ENCODE measurements at regions not wholly inside any gene's neighbourhood (a gene's known extent, or its start where the extent isn't known, plus 50 kb on each side); places are given as distances from the start of the nearest gene placed in this dataset.

DNA sequence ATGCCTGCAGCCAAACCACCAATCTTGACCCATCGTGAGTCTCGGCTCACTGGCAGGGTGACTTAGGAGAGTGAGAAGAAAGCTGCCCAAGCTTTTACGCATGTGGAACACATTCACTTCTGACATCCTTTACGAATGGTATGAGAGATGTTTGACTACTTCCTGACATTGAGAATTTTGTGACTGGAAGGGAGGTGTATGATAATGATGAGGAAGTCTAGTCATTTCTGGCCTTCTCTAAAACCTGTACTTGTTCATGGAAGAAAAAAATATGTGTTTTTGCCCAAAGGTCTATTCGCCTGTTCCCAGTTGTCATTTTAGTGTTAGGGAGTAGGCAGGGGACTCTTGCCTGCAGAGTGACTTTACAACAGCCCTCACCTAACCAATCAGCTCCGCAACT, 227.2 kb upstream of the ATP2B1 start:
- 81 to 89% methylated on average over 6 of the region's 6 CpGs for WGBS, 2 donors
- no peaks in the 10 kb centered on the region for H3K36me3 ChIP-seq (ENCODE audit: control insufficient read depth in 1 of 2, insufficient read depth in 2 of 2, low read length in 1 of 2)
- H3K4me3 ChIP-seq (ENCODE audit: low read length in 2 of 2) = no peak overlapping the region
- no peaks in the 10 kb centered on the region for H3K9me3 ChIP-seq (ENCODE audit: control insufficient read depth, low read length)
- no peaks in the 10 kb centered on the region for H3K4me1 ChIP-seq (ENCODE audit: control insufficient read depth in 1 of 2, insufficient read depth in 2 of 2, low read length in 2 of 2)
- ATAC-seq (ENCODE audit: low FRiP score) (no peak), DNase-seq (no peak)
- H3K27me3 ChIP-seq (ENCODE audit: control insufficient read depth in 1 of 2, insufficient read depth in 2 of 2, low read length in 1 of 2) = no peaks in the 10 kb centered on the region
- intact Hi-C loops (cut with DNase I) = no loop called here
- no peak overlapping the region for H3K27ac ChIP-seq (ENCODE audit: low read depth in 1 of 2, low read length in 2 of 2)

GRCh38 chr12:89933911-89934310, 225.3 kb upstream of the ATP2B1 start:
- intact Hi-C loops (cut with DNase I) = no loop called here
- no peak overlapping the region for H3K4me3 ChIP-seq (ENCODE audit: low read length in 2 of 2)

DNA sequence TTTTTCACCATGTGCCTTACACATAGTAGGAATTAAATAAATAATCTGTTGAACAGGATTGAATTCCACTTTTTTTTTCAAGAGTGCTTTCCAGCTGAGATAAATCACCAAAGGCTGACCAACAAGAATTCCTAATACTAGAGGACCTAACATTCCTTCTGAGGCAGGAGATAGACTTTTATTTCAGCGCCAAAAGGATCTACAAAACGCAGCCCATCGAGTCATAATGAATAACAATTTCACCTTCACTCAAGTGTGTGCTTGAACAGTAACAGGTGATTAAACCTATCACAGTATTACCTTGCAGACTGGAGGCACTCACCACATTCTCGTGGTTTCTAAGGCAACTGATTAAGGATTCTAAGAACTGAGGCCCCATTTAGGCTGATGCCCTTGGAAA, 224.3 kb upstream of the ATP2B1 start:
- Histone ChIP-seq H3K4me1 (ENCODE audit: control insufficient read depth in 1 of 2, insufficient read depth in 2 of 2, low read length in 2 of 2) (no peaks in the 10 kb centered on the region), H3K27ac (ENCODE audit: low read depth in 1 of 2, low read length in 2 of 2) (no peak overlapping the region), H3K27me3 (ENCODE audit: control insufficient read depth in 1 of 2, insufficient read depth in 2 of 2, low read length in 1 of 2) (no peaks in the 10 kb centered on the region), H3K9me3 (ENCODE audit: control insufficient read depth, low read length) (no peaks in the 10 kb centered on the region), H3K4me3 (ENCODE audit: low read length in 2 of 2) (no peak overlapping the region), H3K36me3 (ENCODE audit: control insufficient read depth in 1 of 2, insufficient read depth in 2 of 2, low read length in 1 of 2) (no peaks in the 10 kb centered on the region)
- ATAC-seq (ENCODE audit: low FRiP score) (no peak), DNase-seq (no peak)
- intact Hi-C loops (cut with DNase I) = no loop called here
- WGBS, 2 donors = 80 to 86% methylated on average over 4 of the region's 4 CpGs

More at GRCh38 chr12:89933911-89934310, 225.3 kb upstream of the ATP2B1 start:
- WGBS, 2 donors = 12 to 21% methylated on average over 1 of the region's 1 CpG
- no peaks in the 10 kb centered on the region for H3K27me3 ChIP-seq (ENCODE audit: control insufficient read depth in 1 of 2, insufficient read depth in 2 of 2, low read length in 1 of 2)
- no peaks in the 10 kb centered on the region for H3K36me3 ChIP-seq (ENCODE audit: control insufficient read depth in 1 of 2, insufficient read depth in 2 of 2, low read length in 1 of 2)
- H3K27ac ChIP-seq (ENCODE audit: low read depth in 1 of 2, low read length in 2 of 2) = no peak overlapping the region
- no peaks in the 10 kb centered on the region for H3K4me1 ChIP-seq (ENCODE audit: control insufficient read depth in 1 of 2, insufficient read depth in 2 of 2, low read length in 2 of 2)
- no peaks in the 10 kb centered on the region for H3K9me3 ChIP-seq (ENCODE audit: control insufficient read depth, low read length)
- DNase-seq (no peak), ATAC-seq (ENCODE audit: low FRiP score) (no peak)

DNA sequence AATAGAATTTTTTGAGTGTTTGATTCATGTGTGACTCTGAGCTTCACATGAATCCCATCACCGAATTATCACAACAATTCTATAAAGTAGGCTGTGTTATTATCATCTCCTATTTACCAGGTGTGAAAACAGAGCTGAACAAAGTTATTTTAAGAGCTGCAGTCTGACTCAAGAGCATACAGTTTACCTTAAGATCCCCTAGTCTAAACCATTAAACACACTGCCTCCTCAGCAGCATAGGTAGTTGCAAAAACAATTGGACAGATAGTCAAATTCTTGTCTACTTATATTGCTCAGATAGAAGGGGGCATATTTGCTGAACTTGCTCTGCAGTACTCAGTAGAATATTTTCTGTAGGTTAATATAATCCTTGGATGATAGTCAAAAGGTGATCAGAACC, 219.8 kb upstream of the ATP2B1 start:
- DNase-seq = no peak

DNA sequence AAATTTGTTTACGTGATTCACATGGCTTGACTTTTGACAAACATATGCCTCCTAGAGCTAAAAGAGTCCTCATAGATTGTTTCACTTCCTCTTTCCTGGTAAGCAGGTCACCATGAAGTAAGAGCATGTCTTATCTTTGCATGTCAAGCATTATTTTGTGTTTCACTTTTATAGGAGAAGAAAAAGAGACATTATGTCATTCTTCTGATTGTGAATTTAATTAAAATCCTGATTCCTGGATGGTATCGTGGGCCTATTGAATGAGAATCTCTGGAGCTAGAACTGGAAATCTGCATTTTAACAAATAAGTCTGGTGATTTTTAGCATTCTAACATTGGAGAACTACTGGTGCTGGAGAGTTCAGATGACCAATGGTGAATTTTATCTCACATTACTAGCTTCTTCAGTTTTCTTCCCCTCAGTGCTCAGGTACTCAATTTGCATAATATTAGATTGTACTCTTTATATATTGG, 218.6 kb upstream of the ATP2B1 start:
- H3K27me3 ChIP-seq (ENCODE audit: control insufficient read depth in 1 of 2, insufficient read depth in 2 of 2, low read length in 1 of 2) = no peaks in the 10 kb centered on the region
- H3K4me1 ChIP-seq (ENCODE audit: control insufficient read depth in 1 of 2, insufficient read depth in 2 of 2, low read length in 2 of 2) = no peaks in the 10 kb centered on the region
- no peaks in the 10 kb centered on the region for H3K9me3 ChIP-seq (ENCODE audit: control insufficient read depth, low read length)
- ATAC-seq (ENCODE audit: low FRiP score) = no peak
- H3K27ac ChIP-seq (ENCODE audit: low read depth in 1 of 2, low read length in 2 of 2) = no peak overlapping the region
- no peak overlapping the region for H3K4me3 ChIP-seq (ENCODE audit: low read length in 2 of 2)
- DNase-seq = no peak
- intact Hi-C loops (cut with DNase I) = no loop called here
- 90 to 93% methylated on average over 2 of the region's 2 CpGs for WGBS, 2 donors
- H3K36me3 ChIP-seq (ENCODE audit: control insufficient read depth in 1 of 2, insufficient read depth in 2 of 2, low read length in 1 of 2) = no peaks in the 10 kb centered on the region

More for the DNA sequence above, 219.8 kb upstream of the ATP2B1 start:
- Histone ChIP-seq H3K27ac (ENCODE audit: low read depth in 1 of 2, low read length in 2 of 2) (no peak overlapping the region), H3K36me3 (ENCODE audit: control insufficient read depth in 1 of 2, insufficient read depth in 2 of 2, low read length in 1 of 2) (no peaks in the 10 kb centered on the region), H3K9me3 (ENCODE audit: control insufficient read depth, low read length) (no peaks in the 10 kb centered on the region), H3K4me1 (ENCODE audit: control insufficient read depth in 1 of 2, insufficient read depth in 2 of 2, low read length in 2 of 2) (no peaks in the 10 kb centered on the region), H3K27me3 (ENCODE audit: control insufficient read depth in 1 of 2, insufficient read depth in 2 of 2, low read length in 1 of 2) (no peaks in the 10 kb centered on the region), H3K4me3 (ENCODE audit: low read length in 2 of 2) (no peak overlapping the region)
- no peak for ATAC-seq (ENCODE audit: low FRiP score)
- WGBS, 2 donors = 95 to 100% methylated on average over 1 of the region's 1 CpG
- intact Hi-C loops (cut with DNase I) = no loop called here

- ATAC-seq (ENCODE audit: low FRiP score) (no peak), DNase-seq (no peak)
- H3K9me3 ChIP-seq (ENCODE audit: control insufficient read depth, low read length) = no peaks in the 10 kb centered on the region
- WGBS, 2 donors = 95 to 97% methylated on average over 2 of the region's 2 CpGs
- intact Hi-C loops (cut with DNase I) = no loop called here
- H3K27ac ChIP-seq (ENCODE audit: low read depth in 1 of 2, low read length in 2 of 2) = no peak overlapping the region
- no peaks in the 10 kb centered on the region for H3K36me3 ChIP-seq (ENCODE audit: control insufficient read depth in 1 of 2, insufficient read depth in 2 of 2, low read length in 1 of 2)
- no peaks in the 10 kb centered on the region for H3K27me3 ChIP-seq (ENCODE audit: control insufficient read depth in 1 of 2, insufficient read depth in 2 of 2, low read length in 1 of 2)
- no peak overlapping the region for H3K4me3 ChIP-seq (ENCODE audit: low read length in 2 of 2)
- H3K4me1 ChIP-seq (ENCODE audit: control insufficient read depth in 1 of 2, insufficient read depth in 2 of 2, low read length in 2 of 2) = no peaks in the 10 kb centered on the region
Measured at GRCh38 chr12:89924191-89924590, 215.6 kb upstream of the ATP2B1 start.

- intact Hi-C loops (cut with DNase I) = no loop called here
- H3K9me3 ChIP-seq (ENCODE audit: control insufficient read depth, low read length) = no peaks in the 10 kb centered on the region
- no peak for ATAC-seq (ENCODE audit: low FRiP score)
- DNase-seq = no peak
- no peaks in the 10 kb centered on the region for H3K27me3 ChIP-seq (ENCODE audit: control insufficient read depth in 1 of 2, insufficient read depth in 2 of 2, low read length in 1 of 2)
- H3K4me3 ChIP-seq (ENCODE audit: low read length in 2 of 2) = no peak overlapping the region
- no peak overlapping the region for H3K27ac ChIP-seq (ENCODE audit: low read depth in 1 of 2, low read length in 2 of 2)
- H3K36me3 ChIP-seq (ENCODE audit: control insufficient read depth in 1 of 2, insufficient read depth in 2 of 2, low read length in 1 of 2) = no peaks in the 10 kb centered on the region
- no peaks in the 10 kb centered on the region for H3K4me1 ChIP-seq (ENCODE audit: control insufficient read depth in 1 of 2, insufficient read depth in 2 of 2, low read length in 2 of 2)
Measured at GRCh38 chr12:89923091-89923490, 214.5 kb upstream of the ATP2B1 start.

- H3K27me3 ChIP-seq (ENCODE audit: control insufficient read depth in 1 of 2, insufficient read depth in 2 of 2, low read length in 1 of 2) = no peaks in the 10 kb centered on the region
- intact Hi-C loops (cut with DNase I) = no loop called here
- no peaks in the 10 kb centered on the region for H3K9me3 ChIP-seq (ENCODE audit: control insufficient read depth, low read length)
- no peaks in the 10 kb centered on the region for H3K36me3 ChIP-seq (ENCODE audit: control insufficient read depth in 1 of 2, insufficient read depth in 2 of 2, low read length in 1 of 2)
- no peaks in the 10 kb centered on the region for H3K4me1 ChIP-seq (ENCODE audit: control insufficient read depth in 1 of 2, insufficient read depth in 2 of 2, low read length in 2 of 2)
- no peak overlapping the region for H3K27ac ChIP-seq (ENCODE audit: low read depth in 1 of 2, low read length in 2 of 2)
- 84 to 88% methylated on average over 6 of the region's 6 CpGs for WGBS, 2 donors
- no peak for DNase-seq
- ATAC-seq (ENCODE audit: low FRiP score) = no peak
- no peak overlapping the region for H3K4me3 ChIP-seq (ENCODE audit: low read length in 2 of 2)
Measured at GRCh38 chr12:89920866-89921265, 212.2 kb upstream of the ATP2B1 start.

- H3K27ac ChIP-seq (ENCODE audit: low read depth in 1 of 2, low read length in 2 of 2) = no peak overlapping the region
- H3K27me3 ChIP-seq (ENCODE audit: control insufficient read depth in 1 of 2, insufficient read depth in 2 of 2, low read length in 1 of 2) = no peaks in the 10 kb centered on the region
- 97 to 98% methylated on average over 25 to 26 of the region's 26 CpGs for WGBS, 2 donors
- H3K9me3 ChIP-seq (ENCODE audit: control insufficient read depth, low read length) = no peaks in the 10 kb centered on the region
- no peak overlapping the region for H3K4me3 ChIP-seq (ENCODE audit: low read length in 2 of 2)
- no peaks in the 10 kb centered on the region for H3K4me1 ChIP-seq (ENCODE audit: control insufficient read depth in 1 of 2, insufficient read depth in 2 of 2, low read length in 2 of 2)
- intact Hi-C loops (cut with DNase I) = no loop called here
- DNase-seq = no peak
- H3K36me3 ChIP-seq (ENCODE audit: control insufficient read depth in 1 of 2, insufficient read depth in 2 of 2, low read length in 1 of 2) = no peaks in the 10 kb centered on the region
- no peak for ATAC-seq (ENCODE audit: low FRiP score)
Measured at GRCh38 chr12:89919241-89919906, 210.7 kb upstream of the ATP2B1 start.
